ENCODE measurements at regions not wholly inside any gene's neighbourhood (a gene's known extent, or its start where the extent isn't known, plus 50 kb on each side); places are given as distances from the start of the nearest gene placed in this dataset.
A peak's percentile ranks its signal among the peaks of the same experiment; 100 is the strongest.
"Not testable (repeated sequence)": the region's sequence is repeated elsewhere in the genome, so short reads cannot be mapped to it uniquely, and the experiment has no call there.

DNA sequence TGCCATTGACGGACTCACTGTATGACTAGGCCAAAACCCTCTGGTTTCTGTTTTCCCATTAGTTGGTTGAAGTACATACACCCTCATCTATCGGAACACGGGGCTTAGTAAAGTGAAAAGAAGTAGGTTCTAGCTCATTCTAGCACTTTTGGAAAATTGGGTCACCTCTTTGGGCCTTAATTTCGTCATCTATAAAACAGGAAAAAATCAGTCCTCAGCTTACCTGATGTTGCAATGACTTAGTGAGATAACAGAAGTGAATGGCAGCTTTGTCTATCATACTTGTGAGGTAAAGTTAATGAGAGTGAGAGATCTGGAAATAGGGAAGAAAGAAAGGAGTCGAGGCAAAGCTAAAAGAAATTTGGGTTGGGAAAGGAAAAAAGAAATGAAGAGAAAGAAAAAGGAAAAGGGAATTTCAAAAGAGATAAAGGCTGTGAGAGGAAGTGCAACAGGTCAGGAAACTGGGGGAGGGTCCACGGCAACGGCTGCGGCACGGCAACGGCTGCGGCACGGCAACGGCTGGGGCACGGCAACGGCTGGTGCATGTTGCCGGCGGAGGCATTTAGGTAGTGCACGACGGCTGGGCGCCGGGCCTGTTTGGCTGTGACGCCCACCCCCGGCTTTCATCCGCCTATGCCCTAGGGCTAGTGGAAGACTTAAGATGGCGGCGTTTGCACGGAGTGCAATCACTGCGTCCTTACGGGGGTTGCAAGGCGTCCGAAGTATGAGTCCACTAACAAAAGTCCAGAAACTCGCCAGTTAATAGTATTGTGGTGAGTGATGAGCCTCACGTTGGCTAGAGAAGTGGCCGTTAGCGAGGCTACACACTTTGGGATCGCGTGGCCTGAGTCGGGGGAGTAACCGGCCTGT lies 91.4 kb upstream of the XIST start:
- H3K9ac ChIP-seq (ENCODE audit: low read depth, low read length) = peak overlapping the region; percentile 98
- peak overlapping the region; percentile 92 for H3K27ac ChIP-seq (ENCODE audit: low read length)
- no peaks in the 10 kb centered on the region for H3K4me1 ChIP-seq (ENCODE audit: insufficient read depth, low read length)

DNA sequence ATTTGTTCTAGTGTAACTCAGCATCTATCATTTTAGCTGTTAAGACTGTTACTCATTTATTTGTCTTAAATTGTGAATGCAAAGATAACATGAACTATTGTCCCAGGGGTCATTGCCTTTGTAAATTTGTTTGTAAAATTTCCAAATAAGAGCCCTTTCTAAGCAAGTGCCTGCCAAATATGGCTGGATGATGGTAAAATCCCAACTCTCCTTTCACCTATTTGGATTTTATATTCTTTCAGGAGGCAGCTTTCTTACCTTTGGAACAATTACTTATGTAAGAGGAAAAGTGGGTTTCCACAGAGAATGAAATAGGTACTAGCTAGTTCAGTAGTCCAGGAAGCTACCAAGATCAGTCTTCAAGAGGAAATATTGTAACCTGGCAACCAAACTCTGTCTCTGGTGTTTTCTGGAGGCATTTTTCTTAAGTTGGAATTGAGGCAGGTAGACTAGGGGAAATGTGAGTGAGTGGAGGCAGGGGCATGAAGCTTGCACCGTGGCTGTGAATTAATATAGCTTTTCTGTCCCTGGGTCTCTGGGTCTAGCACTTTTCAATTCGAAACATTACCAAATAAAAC lies 88.5 kb upstream of the XIST start:
- Histone ChIP-seq H3K4me3 (ENCODE audit: low read length) (no peak overlapping the region), H3K9me3 (ENCODE audit: insufficient read depth, low read depth, low read length) (no peaks in the 10 kb centered on the region), H3K9ac (ENCODE audit: low read depth, low read length) (no peak overlapping the region), H3K36me3 (ENCODE audit: insufficient read depth, low read depth, low read length) (no peaks in the 10 kb centered on the region), H3K4me1 (ENCODE audit: insufficient read depth, low read length) (no peaks in the 10 kb centered on the region), H3K27me3 (ENCODE audit: insufficient read depth, low read length) (no peaks in the 10 kb centered on the region), H3K27ac (ENCODE audit: low read length) (no peak overlapping the region)

More for the DNA sequence above, 91.4 kb upstream of the XIST start:
- H3K36me3 ChIP-seq (ENCODE audit: insufficient read depth, low read depth, low read length) = peaks cover 23% of the 10 kb centered on the region
- H3K4me3 ChIP-seq (ENCODE audit: low read length) = peak overlapping the region; percentile 94
- H3K27me3 ChIP-seq (ENCODE audit: insufficient read depth, low read length) = no peaks in the 10 kb centered on the region
- H3K9me3 ChIP-seq (ENCODE audit: insufficient read depth, low read depth, low read length) = no peaks in the 10 kb centered on the region

DNA sequence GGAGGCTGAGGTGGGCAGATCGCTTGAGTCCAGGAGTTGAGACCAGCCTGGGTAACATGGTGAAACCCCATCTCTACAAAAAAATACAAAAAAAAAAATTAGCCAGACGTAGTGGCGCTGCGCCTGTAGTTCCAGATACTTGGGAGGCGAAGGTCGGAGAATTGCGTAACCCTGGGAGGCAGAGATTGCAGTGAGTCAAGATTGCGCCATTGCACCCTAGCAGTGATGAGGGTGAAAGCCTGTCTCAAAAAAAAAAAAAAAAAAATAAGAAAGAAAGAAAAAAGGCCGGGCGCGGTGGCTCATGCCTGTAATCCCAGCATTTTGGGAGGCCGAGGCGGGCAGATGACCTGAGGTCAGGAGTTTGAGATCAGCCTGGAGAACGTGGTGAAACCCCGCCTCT lies 85.3 kb upstream of the XIST start:
- not testable (repeated sequence) for H3K27ac ChIP-seq (ENCODE audit: low read length); H3K4me1 ChIP-seq (ENCODE audit: insufficient read depth, low read length); H3K36me3 ChIP-seq (ENCODE audit: insufficient read depth, low read depth, low read length); H3K4me3 ChIP-seq (ENCODE audit: low read length); H3K9ac ChIP-seq (ENCODE audit: low read depth, low read length); H3K9me3 ChIP-seq (ENCODE audit: insufficient read depth, low read depth, low read length); H3K27me3 ChIP-seq (ENCODE audit: insufficient read depth, low read length)

DNA sequence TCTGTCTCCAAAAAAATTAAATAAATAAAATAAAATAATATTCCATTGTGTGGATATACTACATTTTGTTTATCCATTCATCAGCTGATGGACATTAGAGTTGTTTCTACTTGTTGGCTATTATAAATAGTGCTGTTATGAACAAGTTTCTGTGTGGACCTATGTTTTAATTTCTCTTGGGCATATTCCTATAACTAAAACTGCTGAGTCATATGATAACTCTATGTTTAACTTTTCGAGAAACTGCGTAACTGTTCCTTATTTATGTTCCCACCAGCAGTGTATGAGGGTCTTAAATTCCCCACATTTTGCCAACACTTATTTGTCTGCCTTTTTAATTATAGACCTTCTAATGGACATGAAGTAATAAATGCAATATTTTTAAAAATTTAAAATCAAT lies 80.0 kb upstream of the XIST start:
- Histone ChIP-seq H3K4me1 (ENCODE audit: insufficient read depth, low read length) (no peaks in the 10 kb centered on the region), H3K27ac (ENCODE audit: low read length) (no peak overlapping the region), H3K9me3 (ENCODE audit: insufficient read depth, low read depth, low read length) (no peaks in the 10 kb centered on the region)

DNA sequence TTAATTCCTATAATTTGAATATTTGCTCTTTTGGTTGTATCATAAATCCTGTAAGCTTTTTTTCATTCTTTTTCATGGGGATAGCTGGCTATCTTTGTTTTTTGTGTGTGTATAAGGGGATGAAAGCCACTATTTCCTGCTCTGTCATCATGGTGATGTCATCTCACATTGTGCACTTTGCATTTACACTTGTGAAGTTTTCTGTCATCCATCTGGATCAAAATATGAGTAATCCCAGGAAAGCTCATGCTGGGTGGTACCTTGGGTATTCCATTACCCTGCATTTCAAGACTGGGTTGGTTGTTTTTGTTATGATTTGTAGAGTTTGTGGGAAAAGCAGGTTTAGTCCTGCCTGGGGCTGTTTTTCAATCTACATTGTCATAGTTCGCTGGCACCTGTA lies 77.8 kb upstream of the XIST start:
- Histone ChIP-seq H3K36me3 (ENCODE audit: insufficient read depth, low read depth, low read length) (no peaks in the 10 kb centered on the region), H3K9ac (ENCODE audit: low read depth, low read length) (no peak overlapping the region), H3K27me3 (ENCODE audit: insufficient read depth, low read length) (no peaks in the 10 kb centered on the region), H3K27ac (ENCODE audit: low read length) (no peak overlapping the region), H3K4me1 (ENCODE audit: insufficient read depth, low read length) (no peaks in the 10 kb centered on the region), H3K4me3 (ENCODE audit: low read length) (no peak overlapping the region), H3K9me3 (ENCODE audit: insufficient read depth, low read depth, low read length) (no peaks in the 10 kb centered on the region)

More for the DNA sequence above, 80.0 kb upstream of the XIST start:
- Histone ChIP-seq H3K9ac (ENCODE audit: low read depth, low read length) (no peak overlapping the region), H3K4me3 (ENCODE audit: low read length) (no peak overlapping the region), H3K27me3 (ENCODE audit: insufficient read depth, low read length) (no peaks in the 10 kb centered on the region), H3K36me3 (ENCODE audit: insufficient read depth, low read depth, low read length) (no peaks in the 10 kb centered on the region)

DNA sequence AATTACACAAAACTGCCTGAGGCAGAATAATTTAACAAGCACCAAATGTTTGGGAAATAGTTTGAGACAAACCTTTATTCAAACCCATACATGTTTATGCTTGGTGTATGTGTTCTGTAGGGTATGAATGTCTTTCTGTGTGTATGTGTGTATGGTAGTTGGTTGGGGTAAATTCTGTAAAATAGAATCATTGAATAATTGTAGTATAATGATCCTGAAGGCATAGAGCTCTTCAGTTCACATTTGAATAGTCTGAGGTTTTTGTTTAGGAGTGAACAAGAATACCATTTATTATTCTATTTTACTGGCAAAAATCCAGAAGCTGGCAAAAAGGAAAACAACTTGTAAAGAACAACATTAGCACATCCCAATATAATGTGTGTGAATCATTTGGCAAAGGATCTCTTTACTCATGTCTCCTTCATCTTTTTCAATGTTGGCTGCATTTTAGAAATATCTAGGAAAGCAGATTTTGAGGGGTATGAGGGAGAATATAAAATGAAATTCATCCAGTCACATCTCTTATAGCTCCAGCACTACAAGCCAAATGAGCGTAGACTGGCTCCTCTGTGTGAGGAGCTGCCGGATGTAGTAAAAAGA lies 70.4 kb upstream of the XIST start:
- no peak overlapping the region for H3K27ac ChIP-seq (ENCODE audit: low read length)

DNA sequence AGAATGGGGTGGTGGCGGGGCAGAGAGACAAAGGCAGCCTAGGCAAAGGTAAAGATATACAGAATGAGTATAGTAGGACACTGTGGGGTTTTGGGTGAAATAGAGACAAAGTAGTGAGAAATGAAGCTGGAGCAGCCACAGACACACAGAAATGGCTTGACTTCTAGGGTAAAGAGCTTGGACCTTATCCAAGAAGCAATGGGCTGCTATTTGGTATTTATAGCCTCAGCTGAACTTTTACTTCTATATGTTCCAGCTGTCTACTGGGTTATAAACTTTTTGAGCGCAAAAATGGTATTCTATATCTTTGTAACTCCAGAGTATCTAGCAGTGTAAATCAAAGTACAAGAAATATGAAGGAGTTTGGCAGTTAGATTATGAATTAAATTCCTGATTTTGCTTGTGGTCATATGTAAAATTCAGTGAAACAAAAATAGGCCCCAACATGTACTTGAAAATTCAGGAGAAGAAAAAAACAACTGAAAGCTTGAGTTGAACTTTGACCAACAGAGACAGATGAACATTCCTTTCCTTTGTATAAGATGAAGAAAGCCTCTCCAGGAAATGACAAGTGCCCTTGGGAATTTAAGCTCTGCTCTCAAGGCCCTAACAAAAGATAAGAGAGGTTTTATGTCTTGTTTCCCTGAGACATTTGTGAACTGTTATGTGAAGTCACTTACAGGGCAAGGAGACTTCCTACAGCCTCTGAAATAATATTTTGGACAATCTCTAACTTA lies 64.6 kb upstream of the XIST start:
- Histone ChIP-seq H3K9ac (ENCODE audit: low read depth, low read length) (peak overlapping the region; percentile 53; the same call in 1 of the 2 replicates), H3K4me3 (ENCODE audit: low read length) (peak overlapping the region; percentile 24), H3K27me3 (ENCODE audit: insufficient read depth, low read length) (no peaks in the 10 kb centered on the region), H3K27ac (ENCODE audit: low read length) (peak overlapping the region; percentile 56), H3K4me1 (ENCODE audit: insufficient read depth, low read length) (peaks cover 21% of the 10 kb centered on the region), H3K36me3 (ENCODE audit: insufficient read depth, low read depth, low read length) (no peaks in the 10 kb centered on the region), H3K9me3 (ENCODE audit: insufficient read depth, low read depth, low read length) (no peaks in the 10 kb centered on the region)

More for the DNA sequence above, 70.4 kb upstream of the XIST start:
- Histone ChIP-seq H3K4me1 (ENCODE audit: insufficient read depth, low read length) (peaks cover 1% of the 10 kb centered on the region), H3K9me3 (ENCODE audit: insufficient read depth, low read depth, low read length) (no peaks in the 10 kb centered on the region), H3K9ac (ENCODE audit: low read depth, low read length) (no peak overlapping the region), H3K27me3 (ENCODE audit: insufficient read depth, low read length) (no peaks in the 10 kb centered on the region), H3K36me3 (ENCODE audit: insufficient read depth, low read depth, low read length) (no peaks in the 10 kb centered on the region), H3K4me3 (ENCODE audit: low read length) (no peak overlapping the region)

DNA sequence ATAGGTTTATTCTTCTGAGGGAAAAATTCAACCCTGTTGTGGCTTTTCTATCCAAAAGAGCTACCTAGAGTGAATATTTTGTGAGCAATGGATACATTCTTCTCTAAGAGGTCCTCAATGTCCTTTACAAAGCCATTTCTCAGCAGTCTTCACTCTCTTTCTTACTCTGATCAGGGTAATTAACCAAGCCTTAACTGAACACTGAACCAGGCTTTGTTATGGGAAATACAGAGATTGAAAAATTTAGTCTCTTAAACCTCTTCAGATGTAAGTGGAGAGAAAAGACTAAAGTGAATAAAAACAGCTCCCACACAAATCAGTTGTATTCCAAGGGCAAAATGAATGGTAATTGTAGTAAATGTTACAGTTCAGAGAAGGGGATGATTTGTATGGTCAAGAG lies 64.0 kb upstream of the XIST start:
- no peaks in the 10 kb centered on the region for H3K36me3 ChIP-seq (ENCODE audit: insufficient read depth, low read depth, low read length)
- no peaks in the 10 kb centered on the region for H3K9me3 ChIP-seq (ENCODE audit: insufficient read depth, low read depth, low read length)
- H3K9ac ChIP-seq (ENCODE audit: low read depth, low read length) = no peak overlapping the region
- no peaks in the 10 kb centered on the region for H3K27me3 ChIP-seq (ENCODE audit: insufficient read depth, low read length)
- H3K27ac ChIP-seq (ENCODE audit: low read length) = no peak overlapping the region
- H3K4me3 ChIP-seq (ENCODE audit: low read length) = no peak overlapping the region
- H3K4me1 ChIP-seq (ENCODE audit: insufficient read depth, low read length) = peaks cover 21% of the 10 kb centered on the region

DNA sequence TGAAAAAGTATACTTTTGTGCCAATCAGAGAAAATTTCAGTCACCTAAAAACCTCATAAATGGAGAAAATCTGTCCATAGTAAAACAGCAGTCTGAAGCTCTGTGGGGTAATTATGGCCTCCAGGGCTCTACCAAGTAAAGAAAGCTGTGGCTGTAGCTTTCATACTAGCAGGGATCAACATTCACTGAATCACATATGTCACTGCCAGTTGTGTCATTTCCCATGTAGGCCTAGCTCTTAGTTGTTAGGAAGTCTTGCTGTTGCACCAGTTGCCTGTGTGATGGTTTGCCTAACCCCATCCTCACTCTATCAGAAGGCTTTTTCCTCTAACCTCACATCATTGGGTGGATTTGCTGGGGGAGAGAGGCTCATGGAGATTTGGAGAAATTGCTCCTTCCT lies 62.3 kb upstream of the XIST start:
- H3K36me3 ChIP-seq (ENCODE audit: insufficient read depth, low read depth, low read length); H3K27me3 ChIP-seq (ENCODE audit: insufficient read depth, low read length); H3K9ac ChIP-seq (ENCODE audit: low read depth, low read length); H3K27ac ChIP-seq (ENCODE audit: low read length); H3K9me3 ChIP-seq (ENCODE audit: insufficient read depth, low read depth, low read length); H3K4me3 ChIP-seq (ENCODE audit: low read length): not testable (repeated sequence)
- peaks cover 21% of the 10 kb centered on the region for H3K4me1 ChIP-seq (ENCODE audit: insufficient read depth, low read length)

DNA sequence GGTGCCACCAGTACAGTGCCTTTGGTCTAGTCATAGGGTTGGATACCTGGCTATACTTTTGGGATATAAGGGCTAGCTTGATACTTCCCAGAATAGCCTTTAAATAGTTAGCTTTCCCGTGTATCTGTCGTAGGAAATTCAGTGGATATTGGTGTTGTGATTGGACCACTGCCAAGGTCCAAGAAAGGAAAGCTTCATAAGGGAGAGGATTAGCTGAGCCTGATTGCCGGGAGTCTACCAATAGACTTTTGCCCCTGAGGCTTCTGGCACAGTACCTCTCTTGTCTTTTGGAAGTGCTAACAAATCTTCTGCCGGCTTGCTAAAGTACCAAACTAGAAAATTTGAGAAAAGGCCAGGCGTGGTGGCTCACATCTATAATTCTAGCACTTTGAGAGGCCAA lies 61.1 kb upstream of the XIST start:
- H3K4me3 ChIP-seq (ENCODE audit: low read length) = no peak overlapping the region
- H3K9me3 ChIP-seq (ENCODE audit: insufficient read depth, low read depth, low read length) = no peaks in the 10 kb centered on the region
- no peak overlapping the region for H3K9ac ChIP-seq (ENCODE audit: low read depth, low read length)
- H3K27ac ChIP-seq (ENCODE audit: low read length) = no peak overlapping the region
- no peaks in the 10 kb centered on the region for H3K36me3 ChIP-seq (ENCODE audit: insufficient read depth, low read depth, low read length)
- no peaks in the 10 kb centered on the region for H3K27me3 ChIP-seq (ENCODE audit: insufficient read depth, low read length)
- H3K4me1 ChIP-seq (ENCODE audit: insufficient read depth, low read length) = peaks cover 21% of the 10 kb centered on the region

DNA sequence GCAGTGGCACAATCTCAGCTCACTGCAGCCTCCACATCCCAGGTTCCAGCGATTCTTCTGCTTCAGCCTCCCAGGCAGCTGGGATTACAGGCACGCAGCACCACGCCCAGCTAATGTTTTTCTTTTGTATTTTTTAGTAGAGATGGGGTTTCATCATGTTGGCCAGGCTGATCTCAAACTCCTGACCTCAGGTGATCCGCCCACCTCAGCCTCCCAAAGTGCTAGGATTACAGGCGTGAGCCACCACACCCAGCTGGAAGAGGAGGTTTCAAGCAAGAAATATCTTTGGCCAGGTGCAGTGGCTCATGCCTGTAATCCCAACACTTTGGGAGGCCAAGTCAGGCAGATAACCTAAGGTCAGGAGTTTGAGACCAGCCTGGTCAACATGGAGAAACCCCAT lies 59.4 kb upstream of the XIST start:
- not testable (repeated sequence) for H3K4me3 ChIP-seq (ENCODE audit: low read length); H3K9me3 ChIP-seq (ENCODE audit: insufficient read depth, low read depth, low read length); H3K27me3 ChIP-seq (ENCODE audit: insufficient read depth, low read length); H3K27ac ChIP-seq (ENCODE audit: low read length); H3K36me3 ChIP-seq (ENCODE audit: insufficient read depth, low read depth, low read length); H3K9ac ChIP-seq (ENCODE audit: low read depth, low read length)
- peaks cover 11% of the 10 kb centered on the region for H3K4me1 ChIP-seq (ENCODE audit: insufficient read depth, low read length)
